GM03348 (cell line): ENCODE measurements at regions not wholly inside any gene's neighbourhood (a gene's known extent, or its start where the extent isn't known, plus 50 kb on each side); places are given as distances from the start of the nearest gene placed in this dataset.

Source experiments
- DNase-seq: peaks from one replicate; pipeline ENCODE4 v3.0.0; 2012; ENCODE audit warnings: low spot score

DNA sequence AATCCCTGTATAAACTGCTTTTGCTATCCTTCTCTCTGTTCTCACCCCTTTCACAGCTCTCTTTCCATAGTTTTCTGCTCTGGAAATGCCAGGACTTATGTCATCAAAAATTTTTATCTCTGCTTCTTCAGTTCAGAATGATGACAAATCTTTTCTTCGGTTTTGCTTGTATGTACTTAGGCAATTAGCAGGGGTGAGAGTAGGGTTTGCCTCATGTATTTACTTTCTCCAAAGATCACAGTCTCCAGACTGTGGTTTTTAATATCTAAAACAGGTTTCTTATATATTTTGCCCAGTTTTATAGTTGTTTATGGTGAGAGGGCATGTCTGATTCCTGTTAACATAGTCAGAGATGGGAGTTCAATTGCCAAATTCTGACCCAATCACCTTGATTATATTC lies 235.4 kb upstream of the LYPLAL1 start:
- no peak for DNase-seq

DNA sequence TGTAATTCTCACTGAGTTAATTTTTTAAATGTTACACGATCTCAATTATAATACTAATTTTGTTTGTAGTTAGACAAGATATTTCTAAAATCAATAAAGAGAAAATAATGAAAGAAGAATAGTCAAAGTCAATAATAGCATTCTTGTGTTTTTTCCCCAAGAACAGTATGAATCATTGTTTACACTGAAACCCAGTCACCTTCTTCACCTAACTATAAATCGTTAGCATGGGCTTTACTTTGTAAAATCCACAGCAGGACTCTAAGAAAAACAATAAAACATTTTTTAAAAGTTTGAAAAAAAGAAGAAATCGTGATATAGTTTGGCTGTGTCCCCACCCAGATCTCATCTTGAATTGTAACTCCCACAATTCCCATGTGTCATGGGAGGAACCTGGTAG lies 234.6 kb upstream of the LYPLAL1 start:
- DNase-seq: no peak

DNA sequence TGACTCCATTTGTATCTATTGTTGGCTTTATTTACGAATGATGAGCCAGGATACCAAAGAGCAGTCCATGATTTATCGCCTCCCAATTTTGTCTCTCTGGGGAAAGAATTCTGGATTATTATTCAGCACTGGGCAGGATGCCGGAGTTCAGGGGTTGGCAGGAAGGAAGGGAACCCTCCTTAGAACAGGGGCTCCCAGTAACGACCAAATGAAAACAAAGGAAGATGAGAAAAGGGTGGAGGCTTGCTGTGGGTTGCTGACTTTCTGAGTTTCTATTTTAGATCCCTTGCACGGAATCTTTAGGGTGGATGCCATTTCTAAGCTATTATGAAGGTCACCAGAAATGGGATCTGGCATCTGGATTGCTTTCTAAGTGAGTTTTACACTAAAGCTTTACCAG lies 231.2 kb upstream of the LYPLAL1 start:
- DNase-seq: peak; percentile 24

DNA sequence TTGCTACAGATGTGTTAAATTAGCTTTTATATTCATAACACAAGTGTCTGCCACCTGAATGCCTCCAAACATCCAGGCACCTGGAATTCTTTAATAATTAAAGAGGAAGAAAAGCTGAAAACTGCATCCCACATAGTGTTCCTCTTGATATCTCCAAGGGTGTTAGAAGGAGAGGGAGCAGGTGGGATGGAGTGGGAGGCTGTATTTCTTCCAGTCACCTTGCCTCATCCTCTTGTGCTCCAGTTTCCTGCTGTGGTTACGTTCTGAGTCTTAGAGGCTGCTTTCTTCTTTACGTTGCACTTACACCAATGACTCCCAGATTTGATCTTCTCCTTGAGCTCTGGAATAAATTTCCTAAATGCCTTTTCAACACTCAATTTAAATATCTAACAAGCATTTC lies 230.3 kb upstream of the LYPLAL1 start:
- no peak for DNase-seq

DNA sequence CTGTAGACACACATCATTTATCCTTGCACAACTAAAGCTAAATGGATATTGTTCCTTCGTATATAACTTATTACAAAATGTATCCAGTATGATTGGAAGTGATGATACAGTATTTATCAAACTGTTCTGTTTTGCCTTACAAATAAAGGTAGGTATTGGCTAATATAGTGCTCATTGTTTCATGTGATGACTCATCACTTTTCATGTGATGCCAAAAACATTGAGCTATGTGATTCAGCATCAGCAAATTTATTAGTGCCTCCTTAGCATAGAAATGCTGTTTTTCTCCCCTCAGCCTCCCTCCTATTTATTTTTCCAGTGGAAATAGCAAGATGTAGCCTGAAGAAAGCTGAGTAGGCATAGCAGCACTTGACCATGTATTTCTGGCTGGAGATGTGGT lies 228.6 kb upstream of the LYPLAL1 start:
- no peak for DNase-seq

DNA sequence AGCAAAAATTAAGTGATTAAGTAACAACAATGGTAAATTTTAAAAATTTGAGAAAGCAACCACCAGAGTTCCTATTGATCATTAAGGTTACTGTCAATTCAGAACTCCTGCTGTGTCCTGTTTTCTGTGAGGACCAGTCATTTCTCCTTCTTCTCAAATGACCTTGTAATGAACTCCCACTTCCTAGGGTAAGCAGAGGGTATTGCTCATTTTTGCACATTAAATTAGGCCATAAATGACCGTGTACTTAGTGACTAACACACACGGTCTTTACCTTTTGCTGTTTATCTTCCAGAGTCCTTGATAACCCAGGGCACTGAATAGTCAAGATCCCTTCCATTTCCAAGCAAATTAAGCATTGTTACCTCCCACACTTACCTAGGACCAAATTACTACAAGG lies 227.5 kb upstream of the LYPLAL1 start:
- DNase-seq: no peak

DNA sequence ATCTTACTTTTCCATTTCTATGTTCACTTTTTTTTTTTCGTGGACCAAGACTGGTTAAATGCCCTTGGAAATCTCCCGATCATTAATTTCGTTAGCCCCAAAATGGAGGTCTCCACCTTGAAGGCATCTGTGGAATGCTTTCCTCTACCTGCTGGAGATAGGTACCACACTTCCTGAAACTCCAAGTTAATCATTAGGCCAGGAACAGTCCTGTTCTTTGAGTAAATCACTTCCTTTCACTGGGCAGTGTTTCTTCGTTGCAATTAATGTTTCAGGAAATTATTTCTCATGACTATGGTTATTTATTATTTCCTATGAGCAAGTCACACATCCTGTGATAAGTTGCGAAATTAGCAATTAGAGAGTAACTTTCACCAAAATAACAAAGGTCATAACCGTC lies 225.2 kb upstream of the LYPLAL1 start:
- no peak for DNase-seq

DNA sequence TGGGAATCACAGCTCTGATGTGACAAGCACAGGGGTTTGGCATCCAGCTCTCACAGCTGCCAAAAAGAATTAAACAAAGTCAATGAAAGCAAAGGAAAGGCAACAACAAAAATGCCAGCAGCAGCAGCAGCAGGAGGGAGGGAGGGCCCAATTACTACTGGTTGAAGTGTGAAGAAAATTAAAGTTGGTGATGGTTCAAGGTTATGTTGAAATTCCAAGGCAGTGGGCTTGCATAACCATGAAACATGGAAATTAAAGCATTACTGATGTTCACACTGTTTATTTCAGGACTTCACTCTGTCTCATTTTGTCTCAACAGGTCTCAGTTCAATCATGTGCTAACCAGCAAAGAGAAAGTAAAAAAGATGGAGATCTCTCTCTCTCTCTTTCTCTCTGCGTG lies 220.3 kb upstream of the LYPLAL1 start:
- DNase-seq: no peak

DNA sequence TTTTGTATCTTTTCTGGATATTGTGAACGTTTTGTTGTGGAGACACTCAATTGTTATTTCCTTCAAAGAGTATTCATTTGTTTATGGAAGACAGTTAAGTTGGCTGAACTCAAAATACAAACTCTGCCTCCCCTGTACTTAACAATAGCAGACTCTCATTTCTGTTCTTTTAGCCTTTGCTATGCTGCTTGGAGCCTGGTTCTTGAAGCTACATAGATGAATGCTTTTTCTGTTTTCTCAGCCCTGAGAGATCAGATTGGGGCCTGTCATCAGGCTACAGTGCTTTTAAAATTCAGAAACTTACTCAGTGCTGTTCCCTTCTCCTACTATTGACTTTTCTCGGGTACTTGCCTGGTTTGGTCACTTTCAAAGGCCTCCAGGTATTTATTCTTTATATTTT lies 215.7 kb upstream of the LYPLAL1 start:
- no peak for DNase-seq

DNA sequence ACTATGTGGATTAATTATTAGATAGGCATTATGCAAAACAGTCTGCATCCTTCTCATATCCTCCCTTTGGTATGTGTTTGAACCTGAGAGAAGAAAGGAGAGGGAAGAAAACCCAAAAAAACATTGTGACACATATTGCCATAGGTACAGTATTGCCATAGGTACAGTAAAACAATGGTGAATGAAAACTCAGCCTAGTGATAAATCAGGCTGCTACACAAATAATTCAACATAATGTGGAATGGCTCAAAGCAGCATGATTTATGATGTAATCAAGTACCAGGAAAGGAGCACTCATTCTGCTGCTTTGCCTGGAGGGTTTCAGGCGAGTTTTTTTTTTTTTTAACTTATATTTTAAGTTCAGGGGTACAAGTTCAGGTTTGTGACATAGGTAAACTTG lies 213.9 kb upstream of the LYPLAL1 start:
- DNase-seq: no peak

DNA sequence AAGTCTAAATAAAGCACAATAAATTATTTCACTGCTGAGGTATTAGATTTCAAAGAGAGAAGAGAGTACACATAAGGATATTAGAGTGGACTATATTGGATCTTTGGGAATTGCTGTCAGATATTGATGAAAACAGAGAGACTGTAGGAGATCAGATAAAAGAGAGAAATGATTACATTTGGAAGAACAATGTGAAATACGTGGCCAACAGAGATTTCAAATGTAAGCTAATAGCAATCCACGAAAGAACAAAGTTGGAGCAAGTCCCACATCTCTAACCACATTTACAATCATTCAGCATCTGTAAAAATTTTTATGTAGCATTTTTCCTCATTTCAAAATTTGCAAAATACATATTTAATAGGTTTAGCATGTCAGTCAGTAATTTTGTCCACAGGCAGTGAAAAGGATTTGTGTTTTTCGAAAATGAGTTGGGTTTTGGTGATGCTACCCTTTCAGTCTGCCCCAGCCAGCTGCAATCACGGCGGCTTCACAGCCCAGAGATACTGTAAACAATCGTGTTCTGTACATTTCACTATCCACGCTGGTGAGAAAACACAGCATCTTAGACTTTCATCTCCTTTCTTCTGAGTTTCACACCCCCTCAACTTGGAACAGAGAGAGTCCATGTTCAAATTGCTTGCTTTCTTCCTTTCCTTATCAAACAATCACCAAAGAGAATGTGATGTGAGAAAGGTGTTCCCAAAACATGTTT lies 209.1 kb upstream of the LYPLAL1 start:
- DNase-seq: no peak

DNA sequence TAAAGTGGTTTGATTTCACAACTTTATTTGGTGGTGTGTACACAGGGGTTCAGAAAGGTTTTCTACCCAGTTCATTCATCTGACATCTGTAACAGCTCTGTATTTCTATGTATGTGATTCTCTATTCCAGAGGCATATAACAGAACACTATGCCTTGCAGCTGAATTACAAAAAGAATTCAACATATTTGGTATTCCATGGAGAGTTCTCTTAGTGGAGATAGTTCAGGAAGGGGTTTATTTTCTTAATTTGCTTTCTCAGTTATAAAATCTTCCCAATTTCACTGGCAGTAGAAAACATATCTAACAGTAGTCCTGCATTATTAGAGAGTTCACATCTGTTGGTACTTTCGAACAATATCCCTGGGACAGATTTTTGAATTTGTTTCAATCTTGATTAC lies 207.9 kb upstream of the LYPLAL1 start:
- no peak for DNase-seq

DNA sequence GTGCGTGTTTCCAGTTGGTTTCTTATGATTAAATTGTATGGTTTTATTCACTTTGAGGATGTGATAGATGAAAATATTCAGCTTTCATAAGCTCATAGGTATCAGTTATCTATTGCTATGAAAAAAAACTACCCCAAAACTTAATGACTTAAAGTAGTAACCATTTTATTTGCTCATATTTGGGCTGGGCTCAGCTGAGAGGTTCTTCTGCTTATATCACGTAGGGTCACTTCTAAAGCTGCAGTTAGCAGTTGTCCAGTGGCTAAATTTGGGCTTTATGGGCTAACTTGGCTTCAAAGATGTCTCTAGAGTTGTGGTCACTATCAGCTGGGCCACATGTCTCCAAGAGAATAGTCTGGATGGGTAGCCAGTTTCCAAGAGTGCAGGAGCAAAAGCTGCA lies 206.4 kb upstream of the LYPLAL1 start:
- DNase-seq: no peak

DNA sequence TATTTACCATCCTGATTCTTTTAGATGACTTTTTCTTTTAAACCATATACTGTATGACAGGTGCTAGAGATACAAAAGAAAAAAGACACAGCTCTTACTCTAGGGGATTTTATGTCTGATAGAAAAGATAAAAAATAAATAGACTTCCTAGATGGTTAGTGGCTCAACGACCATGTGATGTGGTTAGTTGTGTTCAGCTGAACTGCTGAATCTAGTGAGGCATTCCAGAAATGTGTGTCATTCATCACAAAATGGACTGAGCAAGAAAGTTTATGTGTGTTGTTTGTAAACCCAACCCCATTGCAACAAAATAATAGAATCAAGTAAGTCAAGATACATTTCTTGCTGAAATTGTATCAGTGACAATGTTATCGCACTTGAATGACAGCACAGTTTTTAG lies 205.8 kb upstream of the LYPLAL1 start:
- no peak for DNase-seq

DNA sequence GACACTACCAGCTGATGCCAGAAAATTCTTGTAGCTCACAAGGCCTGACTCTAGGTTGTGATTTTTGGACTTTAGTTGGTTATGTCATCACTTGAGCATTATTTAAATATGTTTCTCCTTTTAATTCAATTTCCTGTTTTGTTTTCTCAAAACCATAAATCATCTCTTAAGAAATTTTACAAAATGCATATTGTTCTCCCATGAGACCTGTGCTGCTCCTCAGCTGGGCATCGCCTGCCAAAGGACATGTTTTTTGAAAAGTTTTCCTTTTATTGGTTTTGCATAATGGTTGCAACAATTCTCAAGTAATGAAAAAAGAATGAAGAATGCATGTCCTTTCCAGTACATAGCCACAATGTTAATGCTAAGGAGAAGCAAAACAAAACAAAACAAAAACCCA lies 204.7 kb upstream of the LYPLAL1 start:
- no peak for DNase-seq

DNA sequence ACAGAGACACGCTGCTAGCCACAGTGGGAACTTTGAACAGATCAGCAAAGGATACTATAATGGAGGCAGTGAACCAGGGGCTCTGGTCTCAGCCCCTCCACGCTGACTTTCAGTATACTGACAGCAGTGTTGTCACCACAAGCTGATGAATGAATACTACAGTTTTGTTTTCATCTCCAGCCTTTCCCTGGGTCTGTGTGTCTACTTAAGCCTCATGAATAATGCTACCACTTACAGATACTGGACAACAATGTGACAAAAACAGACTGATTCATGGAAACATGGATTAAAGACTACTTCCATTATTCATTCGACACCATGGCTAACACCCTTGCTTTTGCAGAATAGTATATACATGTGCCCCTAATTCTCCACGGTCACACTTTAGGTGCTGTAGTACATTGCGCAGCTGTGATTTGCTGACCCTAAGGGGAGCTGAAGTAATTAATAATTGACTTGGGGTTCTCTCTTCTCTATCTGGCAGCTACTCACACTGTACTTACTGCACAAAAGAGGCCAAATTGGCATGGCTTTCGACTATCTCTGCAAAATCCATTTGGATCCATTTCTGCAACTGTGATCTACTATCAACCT lies 203.2 kb upstream of the LYPLAL1 start:
- no peak for DNase-seq

DNA sequence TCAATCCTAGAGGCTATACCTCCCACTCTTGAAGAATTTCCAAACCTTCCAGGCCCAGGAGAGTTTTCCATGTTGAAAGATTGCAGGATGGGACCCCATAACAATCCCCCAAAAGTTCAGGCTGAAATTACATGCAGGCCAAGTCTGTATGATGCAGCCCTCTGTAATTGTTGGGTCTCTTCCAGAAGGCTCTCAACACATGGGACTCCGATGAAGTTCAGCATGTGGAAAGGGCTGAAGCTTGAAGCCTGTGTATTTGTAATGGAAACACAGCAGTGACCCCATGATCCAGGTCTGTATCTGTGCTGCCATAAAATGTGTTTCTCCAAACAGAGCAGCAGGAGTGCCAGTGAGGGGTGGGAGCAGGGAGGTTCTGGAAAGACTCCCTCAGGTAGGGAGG lies 202.5 kb upstream of the LYPLAL1 start:
- DNase-seq: no peak

DNA sequence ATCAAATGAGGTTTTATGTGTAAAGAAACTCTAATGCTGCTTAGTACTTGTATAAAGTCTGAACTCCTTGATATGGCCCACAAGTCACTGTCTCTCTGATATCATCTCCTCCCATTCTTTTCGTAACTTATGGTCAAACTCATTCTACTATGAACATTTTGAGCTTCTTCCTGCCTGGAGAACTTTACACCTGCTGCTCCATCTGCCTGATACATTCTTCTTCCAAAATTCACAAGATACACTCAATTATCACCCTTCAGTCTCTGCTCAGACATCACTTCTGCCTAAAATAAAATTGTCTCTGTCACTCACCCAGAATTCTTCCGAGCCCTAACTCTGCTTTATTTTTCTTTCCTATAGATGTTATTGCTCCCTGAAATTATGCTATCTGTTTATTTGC lies 192.8 kb upstream of the LYPLAL1 start:
- no peak for DNase-seq

DNA sequence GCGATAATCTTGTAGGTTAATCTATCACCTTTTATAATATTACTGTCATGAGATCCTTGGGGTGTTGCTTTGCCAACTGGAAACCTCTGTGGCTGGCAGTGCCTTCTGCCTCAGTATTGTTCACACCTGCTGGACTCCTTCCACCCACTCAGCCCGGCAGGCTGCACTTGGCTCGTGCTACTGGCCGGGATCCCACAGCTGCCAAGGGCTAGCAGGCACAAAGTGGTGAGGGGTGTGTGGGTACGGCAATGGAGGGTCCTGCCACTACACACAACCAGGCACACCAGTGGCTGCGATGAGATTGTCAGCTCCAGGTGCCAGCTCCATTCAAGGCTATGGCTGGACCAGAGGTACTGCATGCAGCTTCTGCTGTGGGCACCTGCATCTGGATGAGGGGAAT lies 191.2 kb upstream of the LYPLAL1 start:
- no peak for DNase-seq

DNA sequence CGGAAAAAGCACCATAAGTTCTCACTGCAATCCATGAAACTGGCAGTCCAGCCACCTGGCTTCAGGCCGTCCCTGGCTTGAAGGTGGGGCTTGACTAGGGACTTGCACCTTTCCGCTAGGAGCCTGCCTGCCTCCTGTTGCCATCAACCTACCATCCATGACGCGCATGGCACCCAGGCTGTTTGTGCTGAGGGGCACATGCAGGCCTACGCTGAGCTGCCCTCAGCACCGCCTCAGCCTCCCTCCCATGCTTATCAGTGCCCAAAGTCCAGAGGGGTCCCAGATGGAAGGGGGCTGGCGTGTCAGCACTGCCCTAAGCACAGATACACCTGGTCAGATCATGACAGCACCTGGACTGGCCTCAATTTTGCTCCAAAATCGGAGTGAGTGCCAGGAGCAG lies 190.2 kb upstream of the LYPLAL1 start:
- DNase-seq: no peak

DNA sequence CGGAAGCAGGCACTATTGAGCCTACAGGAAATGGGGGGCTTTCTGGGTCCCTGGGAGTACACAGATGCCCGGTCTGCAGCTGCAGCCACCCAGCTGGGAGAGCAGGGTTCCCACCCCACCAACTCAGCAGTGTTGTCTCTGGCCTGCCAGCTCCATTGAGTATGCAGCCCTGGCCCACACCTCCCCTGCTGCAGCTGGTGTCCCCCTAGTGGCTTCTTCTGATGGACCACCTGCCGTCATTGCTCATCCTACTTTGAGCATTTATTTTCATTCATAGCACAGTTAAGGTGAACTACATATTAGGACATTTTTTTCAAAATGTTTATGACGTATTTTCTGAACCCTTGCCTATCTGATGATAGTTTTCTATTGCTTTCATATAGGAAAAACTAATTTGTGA lies 189.8 kb upstream of the LYPLAL1 start:
- DNase-seq: no peak

DNA sequence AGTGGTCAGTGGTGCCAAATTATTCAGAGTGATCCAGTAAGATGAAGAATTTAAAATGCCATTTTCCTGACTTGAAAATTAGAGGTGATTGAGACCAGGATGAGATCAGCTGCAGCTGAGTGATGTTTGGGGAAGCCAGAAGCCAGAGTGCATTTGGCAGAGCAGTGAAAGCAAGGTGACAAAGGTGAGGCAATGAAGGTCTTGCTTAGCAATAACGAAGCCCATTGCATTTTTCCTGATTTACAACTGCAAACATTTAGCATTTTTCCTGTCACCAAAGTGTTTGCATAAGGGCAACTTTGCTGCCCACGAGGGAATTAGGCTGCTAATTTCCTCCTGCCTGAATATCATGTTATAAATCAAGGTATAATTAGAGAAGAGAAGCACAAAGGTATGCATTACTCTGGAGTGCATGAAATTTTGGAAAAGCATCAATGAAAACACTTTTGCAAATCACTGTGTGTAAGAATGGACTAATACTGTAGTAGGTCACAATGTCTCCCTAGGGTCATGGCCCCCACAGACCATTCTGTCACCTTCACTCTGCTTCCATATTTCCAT lies 188.2 kb upstream of the LYPLAL1 start:
- DNase-seq: no peak

DNA sequence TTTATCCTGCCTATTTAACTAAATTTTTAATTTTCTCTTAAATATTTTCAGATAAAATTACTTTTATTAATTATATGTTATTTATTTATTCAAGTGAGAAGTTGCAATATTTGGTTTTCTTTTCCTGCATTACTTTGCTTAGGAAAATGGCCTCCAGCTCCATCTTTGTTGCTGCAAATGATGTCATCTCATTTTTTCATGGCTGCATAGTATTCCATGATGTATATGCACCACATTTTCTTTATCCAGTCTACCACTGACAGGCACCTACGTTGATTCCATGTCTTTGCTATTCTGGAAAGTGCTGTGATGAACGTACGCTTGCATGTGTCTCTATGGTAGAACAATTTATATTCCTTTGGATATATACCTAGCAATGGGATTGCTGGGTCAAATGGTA lies 186.9 kb upstream of the LYPLAL1 start:
- no peak for DNase-seq

DNA sequence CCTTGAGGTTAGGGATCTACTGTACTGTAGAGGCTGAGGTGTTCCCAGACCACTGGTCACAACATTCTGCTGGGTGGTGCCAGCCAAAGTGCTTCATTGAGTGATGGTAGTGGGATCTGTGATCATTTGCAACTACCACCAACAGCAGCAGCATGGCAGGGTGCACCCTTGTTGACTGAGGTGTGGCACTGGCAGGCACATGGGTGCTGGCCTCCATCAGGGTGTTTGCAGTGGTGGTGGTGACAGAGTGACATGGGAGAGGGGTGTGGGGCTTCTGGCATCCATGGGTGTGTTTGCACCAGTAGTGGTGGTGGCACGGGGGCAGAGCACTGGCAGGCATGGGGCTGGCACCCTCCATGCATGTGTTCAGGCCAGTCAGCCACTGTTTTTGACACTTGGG lies 183.7 kb upstream of the LYPLAL1 start:
- no peak for DNase-seq
